GM18505 (cell line): ENCODE measurements at regions not wholly inside any gene's neighbourhood (a gene's known extent, or its start where the extent isn't known, plus 50 kb on each side); places are given as distances from the start of the nearest gene placed in this dataset.
A peak's percentile ranks its signal among the peaks of the same experiment; 100 is the strongest.
"Not testable (repeated sequence)": the region's sequence is repeated elsewhere in the genome, so short reads cannot be mapped to it uniquely, and the experiment has no call there.

Source experiments
- ATAC-seq: cut with Tn5 transposase; IDR thresholded peaks from one replicate; pipeline ENCODE4 v1.9.1; 2021; ENCODE audit not compliant: unreplicated experiment
- POLR2A ChIP-seq: IDR thresholded peaks from 4 replicates; pipeline ENCODE4 v1.6.1; 2011; ENCODE audit warnings: borderline replicate concordance; ENCODE audit not compliant: insufficient read depth, insufficient read length; ENCODE audit errors: extremely low read depth

GRCh38 chr2:230627806-230628724, 84.6 kb upstream of the CAB39 start:
- ATAC-seq: no peak
- no peak for TF ChIP-seq POLR2A

DNA sequence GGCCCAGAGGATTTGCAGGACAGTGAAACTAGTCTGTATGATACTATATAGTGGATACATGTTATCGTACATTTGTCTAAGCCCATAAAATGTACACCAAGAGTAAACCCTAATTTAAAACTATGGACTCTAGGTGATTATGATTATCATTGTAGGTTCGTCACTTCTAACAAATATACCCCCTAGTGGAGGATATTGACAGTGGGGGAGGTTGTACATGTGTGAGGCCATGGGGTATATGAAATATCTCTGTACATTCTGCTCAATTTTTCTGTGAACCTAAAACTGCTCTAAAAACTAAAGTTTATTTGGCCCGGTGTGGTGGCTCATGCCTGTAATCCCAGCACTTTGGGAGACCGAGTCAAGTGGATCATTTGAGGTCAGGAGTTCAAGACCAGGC, 81.2 kb upstream of the CAB39 start:
- TF ChIP-seq POLR2A: no peak
- ATAC-seq: no peak

GRCh38 chr2:230634146-230634545, 78.5 kb upstream of the CAB39 start:
- no peak for ATAC-seq
- no peak for TF ChIP-seq POLR2A

GRCh38 chr2:230634721-230635313, 77.8 kb upstream of the CAB39 start:
- ATAC-seq: not testable (repeated sequence)

- ATAC-seq: no peak
- no peak for TF ChIP-seq POLR2A
These were observed 75.9 kb upstream of the CAB39 start for GRCh38 chr2:230636684-230637271.

DNA sequence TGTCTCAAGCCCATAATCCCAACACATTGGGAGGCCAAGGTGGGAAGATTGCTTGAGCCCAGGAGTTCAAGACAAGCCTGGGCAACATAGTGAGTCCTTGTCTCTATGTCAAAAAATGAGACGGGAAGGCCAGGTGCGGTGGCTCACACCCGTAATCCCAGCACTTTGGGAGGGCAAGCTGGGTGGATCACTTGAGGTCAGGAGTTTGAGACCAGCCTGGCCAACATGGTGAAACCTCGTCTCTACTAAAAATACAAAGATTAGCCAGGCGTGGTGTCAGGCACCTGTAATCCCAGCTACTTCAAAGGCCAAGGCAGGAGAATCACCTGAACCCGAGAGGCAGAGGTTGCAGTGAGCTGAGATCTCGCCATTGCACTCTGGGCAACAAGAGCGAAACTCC, 75.2 kb upstream of the CAB39 start:
- not testable (repeated sequence) for ATAC-seq

DNA sequence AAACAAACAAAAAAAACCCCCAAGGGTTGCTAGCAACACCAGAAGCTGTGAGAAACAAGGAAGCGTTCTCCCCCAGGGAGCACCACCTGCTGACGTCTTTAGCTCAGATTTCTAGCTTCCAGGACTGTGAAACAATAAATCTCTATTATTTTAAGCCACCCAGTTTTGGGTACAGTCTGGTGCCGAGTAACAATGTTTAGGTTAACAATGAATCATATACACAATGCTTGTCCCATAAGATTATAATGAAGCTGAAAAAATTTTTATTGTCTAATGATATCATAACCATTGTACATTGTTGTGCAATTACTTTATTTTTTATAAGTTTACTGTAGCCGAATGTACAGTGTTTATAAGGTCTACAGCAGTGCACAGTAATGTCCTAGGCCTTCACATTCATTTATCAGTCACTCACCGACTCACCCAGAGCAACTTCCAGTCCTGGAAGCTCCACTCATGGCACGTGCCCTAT, 72.1 kb upstream of the CAB39 start:
- TF ChIP-seq POLR2A: no peak
- no peak for ATAC-seq

DNA sequence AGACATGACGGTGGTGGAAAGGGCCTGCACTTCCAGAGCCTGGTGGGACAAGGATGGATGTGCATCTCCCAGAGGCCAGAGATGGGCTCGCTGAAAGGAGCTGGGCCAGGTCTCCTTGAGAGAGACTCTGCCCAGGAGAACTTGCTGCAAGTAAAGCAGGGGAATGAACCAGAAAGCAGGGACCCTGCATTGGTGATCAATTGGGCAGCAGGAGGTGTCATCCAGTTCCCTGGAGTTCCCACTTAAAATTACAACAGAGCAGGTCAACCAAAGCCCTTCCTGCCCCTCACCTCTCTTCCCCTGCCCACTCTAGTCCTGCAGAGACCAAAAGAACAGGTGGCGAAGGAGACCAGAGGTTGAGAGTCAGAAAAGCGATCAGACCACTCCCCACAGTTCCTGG, 69.7 kb upstream of the CAB39 start:
- ATAC-seq: no peak

DNA sequence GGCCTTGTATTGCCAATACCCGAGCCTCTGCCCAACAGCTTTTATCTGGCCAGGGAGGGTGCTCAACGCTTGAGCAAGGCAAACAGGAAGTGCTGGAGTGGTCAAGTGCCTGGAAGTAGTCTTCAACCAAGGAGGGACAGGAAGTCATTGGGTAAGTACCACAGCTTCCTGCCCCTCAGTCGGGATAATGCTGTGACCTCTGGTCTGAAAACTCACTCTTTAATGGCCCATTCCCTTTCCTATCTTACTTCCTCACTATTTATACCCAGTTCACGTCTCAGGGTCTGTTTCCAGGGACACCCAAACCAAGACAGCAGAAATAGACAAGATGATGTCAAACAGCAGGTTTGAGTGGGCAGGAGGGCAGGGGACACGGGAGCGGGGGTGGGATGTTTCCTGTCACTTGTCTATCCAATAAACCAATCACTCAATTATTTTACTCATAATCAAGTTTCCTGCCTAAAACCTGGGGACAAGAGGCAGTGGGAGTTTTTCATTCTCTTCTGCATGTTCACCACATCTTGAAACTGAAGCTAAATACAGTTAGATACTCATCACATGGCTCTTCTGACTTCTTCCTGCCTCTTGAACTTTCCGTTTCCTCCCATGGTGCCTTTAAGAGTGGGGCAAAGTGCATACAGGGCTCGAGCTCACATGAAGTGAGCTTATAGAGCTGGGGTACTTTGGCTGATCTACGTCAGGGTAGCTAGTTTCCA, 68.9 kb upstream of the CAB39 start:
- no peak for ATAC-seq

More for the DNA sequence above, 69.7 kb upstream of the CAB39 start:
- TF ChIP-seq POLR2A: no peak

DNA sequence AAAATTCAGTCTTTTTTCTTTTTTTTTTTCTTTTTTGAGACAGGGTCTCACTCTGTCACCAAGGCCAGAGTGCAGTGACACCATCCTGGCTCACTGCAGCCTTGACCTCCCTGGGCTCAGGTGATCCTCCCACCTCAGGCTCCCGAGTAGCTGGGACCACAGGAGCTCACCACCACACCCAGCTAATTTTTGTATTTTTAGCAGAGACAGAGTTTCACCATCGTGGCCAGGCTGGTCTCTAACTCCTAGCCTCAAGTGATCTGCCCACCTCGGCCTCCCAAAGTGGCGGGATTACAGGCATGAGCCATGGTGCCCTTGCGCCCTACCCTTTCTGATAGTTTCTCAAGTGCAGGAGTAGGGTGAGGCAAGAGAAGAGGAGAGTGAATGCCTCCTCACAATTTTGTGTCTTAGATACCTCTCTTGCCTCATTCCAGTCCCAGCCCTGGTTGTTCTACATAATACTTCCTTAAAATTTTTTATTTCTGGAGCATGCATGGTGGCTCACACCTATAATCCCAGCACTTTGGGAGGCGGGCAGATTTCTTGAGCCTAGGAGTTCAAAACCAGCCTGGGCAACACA, 68.2 kb upstream of the CAB39 start:
- TF ChIP-seq POLR2A: no peak
- ATAC-seq: no peak

More for the DNA sequence above, 68.9 kb upstream of the CAB39 start:
- TF ChIP-seq POLR2A: peak; percentile 31

GRCh38 chr2:230648356-230648755, 64.3 kb upstream of the CAB39 start:
- ATAC-seq: no peak
- TF ChIP-seq POLR2A: no peak

DNA sequence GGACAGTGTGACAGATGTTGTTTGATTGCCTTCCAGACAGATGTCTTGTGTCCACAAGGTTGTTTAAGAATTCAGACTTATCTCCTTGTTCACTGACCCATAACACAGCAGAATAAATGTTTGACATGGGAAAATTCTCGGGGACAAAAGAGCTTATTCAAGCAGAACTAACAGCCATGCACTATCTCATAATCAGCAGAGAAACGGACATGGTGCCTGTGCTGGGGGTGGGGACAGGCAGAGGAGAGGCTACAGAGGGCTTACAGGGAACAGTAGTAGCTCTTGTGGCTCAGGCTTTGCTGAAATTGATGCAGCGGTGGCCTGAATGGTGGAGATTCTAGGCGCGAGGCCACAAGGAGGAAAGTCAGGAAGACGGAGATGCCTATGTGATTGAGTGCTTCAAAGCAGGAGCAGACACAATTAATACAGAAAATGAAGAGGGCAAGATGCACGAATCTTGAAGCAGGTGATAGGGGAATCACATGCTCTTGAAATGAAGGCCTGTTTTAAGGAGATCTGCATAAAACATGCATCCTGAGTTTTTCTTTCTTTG, 62.0 kb upstream of the CAB39 start:
- no peak for ATAC-seq
- TF ChIP-seq POLR2A: no peak

DNA sequence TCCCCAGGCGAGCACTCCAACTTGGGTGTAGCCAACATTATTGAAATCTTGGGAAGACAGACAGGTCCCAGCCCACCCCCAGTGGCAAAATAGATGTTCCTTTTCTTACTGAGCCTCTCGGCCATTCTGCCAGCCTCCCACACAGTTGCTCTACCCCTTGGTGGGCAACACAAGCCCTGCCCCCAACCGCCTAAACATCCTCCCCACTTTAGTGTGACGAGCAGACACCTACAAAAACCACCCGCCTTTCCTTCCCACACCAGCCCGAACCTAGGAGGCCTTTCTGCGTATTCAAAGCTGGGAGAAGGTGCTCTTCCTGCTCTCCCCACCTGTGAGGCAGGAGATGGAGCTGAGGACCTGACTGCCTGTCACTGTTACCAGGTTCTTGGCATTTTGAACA, 58.6 kb upstream of the CAB39 start:
- ATAC-seq: no peak
- peak; percentile 22 for TF ChIP-seq POLR2A
